Activated gamma-delta T cell treated with anti-CD3 and anti-CD28 coated beads, Interleukin-2, amount 50 U/mL, for 16 hours (primary cell): ENCODE measurements at regions not wholly inside any gene's neighbourhood (a gene's known extent, or its start where the extent isn't known, plus 50 kb on each side); places are given as distances from the start of the nearest gene placed in this dataset.

Experiments
- DNase-seq: peaks from one replicate; pipeline ENCODE4 v3.0.0-alpha.2; 2020; ENCODE audit warnings: low read depth

DNA sequence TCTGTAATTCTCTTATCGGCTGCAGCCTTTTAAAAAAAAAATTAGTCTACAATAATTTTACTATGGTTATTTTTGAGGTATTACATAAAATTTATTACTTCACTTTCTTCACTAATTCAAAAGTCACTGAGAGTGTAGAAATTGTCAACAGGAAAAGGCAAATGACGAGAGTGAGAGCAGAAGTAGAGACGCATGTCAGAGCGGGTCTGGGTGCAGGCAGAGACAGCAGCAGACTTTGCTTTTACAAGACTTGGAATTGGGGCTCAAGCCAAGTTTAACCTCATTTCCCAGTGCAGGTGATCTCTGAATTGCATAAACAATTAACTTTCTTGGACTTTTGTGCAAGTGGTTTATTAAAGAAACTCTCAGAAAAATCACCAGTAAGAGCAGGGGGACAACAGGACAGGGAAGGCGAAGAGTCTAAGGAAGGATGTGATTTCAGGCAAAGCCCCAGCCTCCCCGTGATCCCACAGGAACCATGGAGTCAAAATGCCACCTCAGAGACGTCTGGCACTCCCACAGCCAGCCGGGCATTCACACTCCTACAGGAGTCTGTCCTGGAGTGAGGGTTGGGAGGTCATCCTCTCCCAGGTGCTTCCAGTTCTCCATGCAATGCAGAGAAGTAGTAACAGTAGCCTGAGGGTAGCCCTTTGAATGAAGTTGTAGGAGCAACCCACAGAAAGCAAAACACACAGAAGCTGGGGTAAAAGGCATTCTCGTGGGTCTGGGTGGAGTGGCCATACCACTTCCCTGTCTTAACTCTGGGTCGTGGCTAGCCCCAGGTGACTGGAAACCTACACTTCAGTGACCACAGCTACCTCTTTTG is 274.0 kb upstream of the TGFBR2 start:
- no peak for DNase-seq

- DNase-seq: no peak
Measured at GRCh38 chr3:30333143-30333542, 273.3 kb upstream of the TGFBR2 start.

GRCh38 chr3:30333903-30334302 is 272.5 kb upstream of the TGFBR2 start:
- DNase-seq: no peak

DNA sequence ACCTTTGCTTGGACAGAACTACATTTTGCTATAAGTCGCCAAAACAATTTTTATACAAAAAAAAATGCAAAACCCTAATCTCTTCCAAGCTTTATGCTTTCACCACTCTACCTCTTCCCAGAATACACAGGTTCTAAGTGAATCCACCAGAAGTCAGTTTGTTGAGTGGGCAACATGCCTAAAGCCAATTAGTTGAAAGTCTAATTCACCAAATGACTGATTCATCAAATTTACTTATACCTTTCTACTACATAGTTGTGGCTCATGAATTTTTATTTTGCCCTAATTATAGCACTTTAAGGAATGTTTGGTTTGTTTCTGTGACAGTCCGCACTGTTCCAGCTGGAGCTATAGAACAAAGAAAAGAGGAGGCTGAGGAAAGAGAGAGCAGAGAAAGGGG is 265.9 kb upstream of the TGFBR2 start:
- DNase-seq: no peak

DNA sequence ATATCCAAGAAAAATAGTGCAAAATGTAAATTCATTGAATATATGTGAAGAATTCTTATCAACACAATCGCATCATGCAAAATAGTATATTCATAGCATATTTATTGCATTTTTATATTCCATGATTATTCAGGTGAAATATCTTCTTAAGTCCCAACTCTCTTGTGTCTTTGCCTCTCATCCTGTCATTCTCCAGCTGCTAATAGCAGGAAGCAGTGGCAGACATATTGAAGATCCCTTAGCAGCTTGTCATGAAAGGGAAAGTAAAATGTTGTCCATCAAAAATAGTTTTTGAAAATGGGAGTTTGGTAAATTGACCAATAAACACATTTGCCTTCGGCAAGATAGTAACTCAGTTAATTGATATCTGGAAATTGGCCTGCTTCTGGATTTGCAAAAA is 265.3 kb upstream of the TGFBR2 start:
- DNase-seq: no peak

DNA sequence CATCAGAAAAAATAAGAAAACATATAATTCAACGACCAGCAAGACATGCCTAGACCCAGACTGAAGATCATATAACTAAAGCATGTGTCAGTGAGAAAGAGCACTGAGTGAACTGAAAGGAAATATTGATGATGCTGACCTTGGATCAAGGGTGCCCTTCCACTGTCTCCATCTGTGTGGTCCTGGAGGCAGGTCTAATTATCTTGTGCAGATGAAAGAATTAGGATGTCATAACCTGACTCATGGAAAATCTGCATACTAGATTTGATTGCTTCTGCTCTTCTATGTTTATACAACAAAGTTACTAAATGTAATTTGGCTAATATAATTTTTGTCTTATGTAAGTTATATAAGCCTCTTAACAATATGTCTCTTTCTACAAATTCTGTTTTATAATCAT is 264.6 kb upstream of the TGFBR2 start:
- DNase-seq: no peak

DNA sequence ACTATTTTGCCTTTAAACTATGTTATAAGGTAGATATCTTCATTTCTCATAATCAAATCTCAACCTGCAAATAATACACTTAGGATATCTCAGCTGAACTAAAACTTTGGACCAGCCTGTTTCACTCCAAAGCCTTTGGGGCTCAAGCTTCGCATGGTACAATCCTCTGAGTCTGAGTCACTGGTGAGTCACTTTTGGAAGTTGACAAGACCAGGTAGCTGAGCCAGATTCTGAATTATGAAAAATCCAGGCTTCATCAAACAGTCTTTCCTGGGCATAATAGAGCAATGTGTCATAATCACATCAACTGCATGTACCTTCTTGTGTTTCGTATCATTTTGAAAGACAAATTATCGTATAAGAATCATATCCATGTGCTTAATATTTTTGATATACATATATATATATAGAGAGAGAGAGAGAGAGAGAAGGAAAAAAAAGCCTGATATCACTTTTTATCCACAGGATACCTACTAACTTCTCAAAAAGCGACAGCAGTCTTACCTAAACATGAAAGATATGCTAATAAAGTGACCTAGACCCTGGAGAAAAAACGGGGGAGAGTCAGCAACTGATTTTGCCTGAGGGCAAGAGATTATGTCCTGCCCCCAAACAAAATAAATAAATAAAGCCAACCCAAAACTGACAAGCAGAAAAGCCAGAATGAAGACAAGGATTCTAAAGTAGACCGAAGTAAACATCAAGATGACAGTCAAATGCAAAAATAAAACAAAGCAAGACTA is 263.9 kb upstream of the TGFBR2 start:
- DNase-seq: no peak

GRCh38 chr3:30343067-30343831 is 263.2 kb upstream of the TGFBR2 start:
- no peak for DNase-seq

- no peak for DNase-seq
Measured at GRCh38 chr3:30343861-30344260, 262.5 kb upstream of the TGFBR2 start.

GRCh38 chr3:30344288-30344687 is 262.1 kb upstream of the TGFBR2 start:
- DNase-seq: no peak

DNA sequence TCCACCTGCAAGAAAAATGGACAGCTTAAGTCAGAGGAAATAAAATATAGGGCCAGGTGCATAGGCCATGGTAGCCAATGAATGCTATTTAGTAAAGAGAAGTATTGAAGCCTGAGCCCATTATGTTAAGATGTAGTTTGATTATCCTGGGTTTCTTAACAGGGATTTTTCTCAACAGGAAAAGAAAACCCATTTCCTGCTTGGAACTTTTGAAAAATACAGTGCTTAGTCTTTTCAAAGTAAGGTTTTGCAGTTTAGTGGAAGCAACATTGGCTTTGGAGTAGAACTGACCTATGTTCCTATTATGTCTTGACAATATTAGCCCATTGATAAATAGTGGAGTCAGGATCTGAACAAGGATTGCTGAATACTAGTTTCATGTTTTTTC is 259.5 kb upstream of the TGFBR2 start:
- DNase-seq: no peak

- DNase-seq: no peak
Measured at GRCh38 chr3:30347679-30348216, 258.7 kb upstream of the TGFBR2 start.

DNA sequence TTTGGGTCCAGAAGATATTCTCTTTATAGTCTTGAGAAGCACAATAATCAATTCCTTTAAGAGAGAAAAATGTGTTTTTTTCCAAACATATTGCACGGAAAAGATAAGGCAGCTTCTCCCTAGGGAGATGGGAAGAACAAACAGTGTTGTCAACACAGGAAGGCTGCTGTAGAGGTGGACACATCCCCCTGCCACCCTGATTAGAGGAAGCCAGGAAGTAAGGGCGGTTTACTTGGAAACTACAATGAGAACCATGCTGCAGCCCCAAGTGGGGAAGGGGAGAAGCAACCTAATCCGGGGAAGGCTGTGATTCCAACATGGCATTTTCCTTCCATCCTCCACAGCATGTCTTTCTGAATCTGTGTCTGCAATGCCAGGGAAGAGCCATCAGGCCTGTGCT is 256.9 kb upstream of the TGFBR2 start:
- no peak for DNase-seq

DNA sequence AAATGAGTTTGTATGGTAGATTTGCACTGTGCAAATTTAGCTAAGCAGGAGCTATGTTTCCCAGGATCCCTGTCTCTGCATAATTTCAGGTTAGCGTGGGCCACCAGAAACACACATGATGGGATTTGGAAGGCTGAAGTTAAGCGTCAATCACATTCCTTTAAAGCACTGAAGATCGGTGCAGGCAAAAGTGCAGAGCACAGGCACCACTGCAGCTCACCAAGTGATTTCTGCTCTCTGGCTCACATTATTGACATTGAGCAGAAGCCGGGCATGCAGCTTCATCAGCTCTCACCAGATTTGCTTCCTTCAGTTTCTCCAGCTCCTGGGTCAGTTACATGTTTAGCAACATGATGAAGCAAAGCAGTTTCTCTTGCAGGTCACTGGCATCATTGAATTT is 256.4 kb upstream of the TGFBR2 start:
- no peak for DNase-seq

GRCh38 chr3:30350901-30351300 is 255.5 kb upstream of the TGFBR2 start:
- DNase-seq: no peak

- DNase-seq: no peak
Measured at GRCh38 chr3:30352410-30353318, 253.7 kb upstream of the TGFBR2 start.

DNA sequence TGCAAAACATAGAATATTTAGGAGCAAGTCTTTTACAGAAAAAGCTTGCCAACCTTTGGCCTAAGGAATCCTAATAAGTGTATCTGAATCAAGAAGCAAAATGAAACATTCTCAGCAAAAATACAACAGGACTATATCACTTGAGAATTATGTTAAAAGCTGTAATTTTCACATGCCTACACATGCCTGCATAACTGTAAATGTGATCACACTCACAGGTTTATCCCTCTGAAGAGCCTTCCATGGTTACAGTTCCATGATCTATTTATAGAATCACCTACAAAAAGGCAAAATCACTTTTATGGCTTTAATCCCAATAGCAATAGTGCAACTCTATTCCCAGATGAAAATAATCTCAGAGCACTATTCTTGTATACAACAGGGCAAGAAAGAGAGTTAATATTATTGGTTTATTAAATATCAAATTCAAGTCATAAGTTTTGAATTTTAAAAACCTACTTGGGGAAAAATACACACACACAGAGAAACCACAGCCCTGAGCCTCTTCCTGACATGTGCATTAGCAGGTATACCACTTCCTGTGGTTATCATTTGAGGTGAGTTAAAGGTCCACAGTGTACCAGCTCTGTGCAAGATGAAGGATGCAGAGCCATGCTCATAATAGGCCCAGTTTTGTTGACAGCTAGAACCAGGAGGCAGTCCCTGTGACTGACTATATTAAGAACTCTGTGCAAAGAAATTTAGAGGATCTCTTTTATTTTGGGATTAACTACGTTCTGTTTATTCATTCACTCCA is 252.5 kb upstream of the TGFBR2 start:
- DNase-seq: peak; percentile 30

DNA sequence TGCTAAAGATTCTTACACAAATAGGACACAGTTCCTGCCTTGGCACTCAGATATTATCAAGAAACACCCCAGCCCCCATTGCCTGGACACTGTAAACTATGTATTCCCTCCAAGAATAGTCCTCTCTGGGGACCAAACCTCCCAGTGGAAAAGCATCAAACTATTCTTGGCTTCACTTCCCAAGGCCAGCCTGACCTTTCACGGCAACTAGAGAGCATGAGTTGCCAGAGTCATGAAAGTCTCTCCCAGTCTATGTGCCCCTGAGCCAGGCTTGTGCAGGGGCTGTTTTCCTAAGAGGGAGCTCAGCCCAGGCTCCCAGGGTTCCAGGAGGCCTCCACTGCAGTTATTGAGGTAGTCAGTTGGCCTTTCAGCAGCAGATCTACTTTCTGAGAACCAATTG is 251.9 kb upstream of the TGFBR2 start:
- DNase-seq: no peak

GRCh38 chr3:30354972-30355371 is 251.4 kb upstream of the TGFBR2 start:
- no peak for DNase-seq

DNA sequence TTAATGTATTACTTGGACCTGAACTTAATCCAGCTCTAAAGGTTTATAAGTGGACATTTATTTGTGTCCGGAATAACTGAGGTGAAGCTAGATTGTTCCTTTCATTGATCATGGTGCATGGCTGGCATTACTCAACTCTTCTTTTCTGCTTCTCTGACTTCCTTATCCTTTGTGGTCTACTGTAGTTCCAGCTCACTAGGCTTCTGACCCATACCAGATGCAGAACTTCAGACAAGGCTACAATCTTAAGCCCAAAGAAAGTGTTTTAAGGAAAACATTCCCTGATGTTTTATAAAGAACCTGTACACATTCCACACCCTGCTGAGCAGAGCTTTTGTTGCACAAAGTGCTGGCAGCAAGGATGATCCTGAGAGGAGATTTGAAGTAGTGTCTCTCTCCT is 250.8 kb upstream of the TGFBR2 start:
- DNase-seq: no peak
